AG09319 (cell line): ENCODE measurements at regions not wholly inside any gene's neighbourhood (a gene's known extent, or its start where the extent isn't known, plus 50 kb on each side); places are given as distances from the start of the nearest gene placed in this dataset.
A peak's percentile ranks its signal among the peaks of the same experiment; 100 is the strongest.

Experiments used
- DNase-seq: peaks from one replicate; pipeline ENCODE4 v3.0.0-alpha.2; 2010; ENCODE audit warnings: low read depth; ENCODE audit errors: extremely low read depth
- CTCF ChIP-seq: IDR thresholded peaks from 2 replicates; pipeline ENCODE4 v1.5.1; 2011; ENCODE audit warnings: low read depth, mild to moderate bottlenecking, inconsistent platforms, low read length, moderate library complexity

- TF ChIP-seq CTCF, result no peak
- no peak for DNase-seq
Measured at GRCh38 chr10:28427376-28427775, 105.5 kb upstream of the WAC start.

- DNase-seq, result no peak
- no peak for TF ChIP-seq CTCF
Measured at GRCh38 chr10:28429045-28429444, 103.9 kb upstream of the WAC start.

GRCh38 chr10:28429573-28430216, 103.2 kb upstream of the WAC start:
- no peak for DNase-seq
- no peak for TF ChIP-seq CTCF

GRCh38 chr10:28431139-28431538, 101.8 kb upstream of the WAC start:
- TF ChIP-seq CTCF, result no peak
- no peak for DNase-seq

DNA sequence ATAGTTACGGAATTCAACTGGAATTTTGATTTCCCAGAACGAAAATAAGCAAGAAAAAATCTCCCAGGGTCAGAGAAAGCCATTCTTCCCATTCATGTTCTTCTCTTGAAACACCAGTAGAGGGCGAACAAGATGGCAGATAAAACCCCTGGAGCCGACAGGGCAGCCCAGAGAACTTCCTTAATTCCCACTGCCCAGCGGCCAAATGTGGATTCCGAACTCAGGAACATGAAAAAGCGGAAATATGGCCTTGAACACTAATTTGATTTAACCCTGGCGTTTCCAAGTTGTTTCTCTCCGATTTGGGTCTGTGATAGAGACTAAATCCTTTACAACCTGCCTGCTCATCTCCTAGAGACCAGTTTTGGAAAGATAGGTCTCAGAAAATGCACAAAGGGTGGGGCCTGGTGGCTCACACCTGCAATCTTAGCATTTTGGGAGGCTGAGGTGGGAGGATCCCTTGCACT, 100.7 kb upstream of the WAC start:
- TF ChIP-seq CTCF, result peak; percentile 81
- peak; percentile 41 for DNase-seq

DNA sequence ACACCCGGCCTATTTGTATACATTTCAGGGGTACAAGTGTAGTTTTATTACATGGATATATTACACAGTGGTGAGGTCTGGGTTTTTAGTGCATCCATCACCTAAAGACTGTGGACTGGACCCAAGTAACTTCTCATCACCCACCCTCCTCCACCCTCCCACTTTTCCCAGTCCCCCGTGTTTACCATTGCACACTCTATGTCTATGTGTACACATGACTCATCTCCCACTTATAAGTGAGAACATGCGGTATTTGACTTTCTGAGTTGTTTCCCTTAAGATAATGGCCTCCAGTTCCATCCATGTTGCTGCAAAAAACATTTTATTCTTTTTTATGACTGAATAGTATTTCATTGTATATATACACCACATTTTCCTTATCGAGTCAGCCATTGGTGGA, 98.9 kb upstream of the WAC start:
- DNase-seq, result no peak
- TF ChIP-seq CTCF, result no peak

GRCh38 chr10:28442403-28442802, 90.5 kb upstream of the WAC start:
- no peak for DNase-seq
- no peak for TF ChIP-seq CTCF
